H9 (cell line): ENCODE measurements at regions not wholly inside any gene's neighbourhood (a gene's known extent, or its start where the extent isn't known, plus 50 kb on each side); places are given as distances from the start of the nearest gene placed in this dataset.

Experiments used
- DNase-seq: peaks from one replicate; pipeline ENCODE4 v3.0.0-alpha.2; 2017
- H2AFZ ChIP-seq: one replicate; pipeline ENCODE4 v1.6.1; 2013; ENCODE audit warnings: mild to moderate bottlenecking, low read length, control low read depth, moderate library complexity
- H2AK5ac ChIP-seq: 2 replicates; pipeline ENCODE4 v1.6.1; 2013; ENCODE audit warnings: low read length, control low read depth, mixed read lengths; ENCODE audit not compliant: insufficient read length
- H2BK120ac ChIP-seq: one replicate; pipeline ENCODE4 v1.6.1; 2013; ENCODE audit warnings: low read depth, mild to moderate bottlenecking, low read length, control low read depth, inconsistent platforms; ENCODE audit not compliant: poor library complexity, severe bottlenecking
- H2BK12ac ChIP-seq: 2 replicates; pipeline ENCODE4 v1.6.1; 2013; ENCODE audit warnings: low read length, control low read depth, mixed read lengths, low read depth; ENCODE audit not compliant: insufficient read length
- H2BK15ac ChIP-seq: 2 replicates; pipeline ENCODE4 v1.6.1; 2013; ENCODE audit warnings: low read depth, low read length, control low read depth
- H2BK20ac ChIP-seq: one replicate; pipeline ENCODE4 v1.6.1; 2013; ENCODE audit warnings: low read depth, mild to moderate bottlenecking, low read length, control low read depth, inconsistent platforms; ENCODE audit not compliant: poor library complexity, severe bottlenecking
- H2BK5ac ChIP-seq: 2 replicates; pipeline ENCODE4 v1.6.1; 2013; ENCODE audit warnings: low read length, control low read depth, mixed read lengths; ENCODE audit not compliant: insufficient read length
- H3K14ac ChIP-seq: 2 replicates; pipeline ENCODE4 v1.6.1; 2013; ENCODE audit warnings: low read length, control low read depth; ENCODE audit not compliant: insufficient read depth
- H3K18ac ChIP-seq: 2 replicates; pipeline ENCODE4 v1.6.1; 2013; ENCODE audit warnings: low read depth, mild to moderate bottlenecking, mixed read lengths, low read length, control low read depth; ENCODE audit not compliant: insufficient read length
- H3K23ac ChIP-seq: 2 replicates; pipeline ENCODE4 v1.6.1; 2013; ENCODE audit warnings: low read length, control low read depth, mixed read lengths, low read depth; ENCODE audit not compliant: insufficient read length
- H3K23me2 ChIP-seq: 2 replicates; pipeline ENCODE4 v1.6.1; 2013; ENCODE audit warnings: low read depth, mild to moderate bottlenecking, mixed read lengths, low read length, control low read depth; ENCODE audit not compliant: insufficient read length, poor library complexity, severe bottlenecking
- H3K27ac ChIP-seq: 2 replicates; pipeline ENCODE4 v1.5.1; 2013; ENCODE audit warnings: low read length, control low read depth, mixed read lengths, low read depth; ENCODE audit not compliant: insufficient read length
- H3K27me3 ChIP-seq: 2 replicates; pipeline ENCODE4 v1.6.1; 2013; ENCODE audit warnings: low read length, control low read depth, inconsistent platforms; ENCODE audit not compliant: insufficient read depth
- H3K4ac ChIP-seq: 2 replicates; pipeline ENCODE4 v1.6.1; 2013; ENCODE audit warnings: low read depth, mild to moderate bottlenecking, control low read depth, inconsistent platforms, low read length, moderate library complexity
- H3K4me1 ChIP-seq: 2 replicates; pipeline ENCODE4 v1.6.1; 2013; ENCODE audit warnings: low read length, control low read depth, inconsistent platforms; ENCODE audit not compliant: insufficient read depth
- H3K4me2 ChIP-seq: 2 replicates; pipeline ENCODE4 v1.6.1; 2013; ENCODE audit warnings: low read length, control low read depth, mixed read lengths; ENCODE audit not compliant: insufficient read length, insufficient read depth
- H3K56ac ChIP-seq: 2 replicates; pipeline ENCODE4 v1.6.1; 2013; ENCODE audit warnings: low read depth, mild to moderate bottlenecking, mixed read lengths, low read length, control low read depth; ENCODE audit not compliant: insufficient read length
- H3K79me1 ChIP-seq: 2 replicates; pipeline ENCODE4 v1.6.1; 2013; ENCODE audit warnings: low read depth, mild to moderate bottlenecking, moderate library complexity, low read length, control low read depth, inconsistent platforms; ENCODE audit not compliant: insufficient read depth, poor library complexity, severe bottlenecking
- H3K79me2 ChIP-seq: 2 replicates; pipeline ENCODE4 v1.6.1; 2013; ENCODE audit warnings: low read length, control low read depth, inconsistent platforms; ENCODE audit not compliant: insufficient read depth
- H3K9ac ChIP-seq: 2 replicates; pipeline ENCODE4 v1.6.1; 2013; ENCODE audit warnings: low read length, control low read depth, mixed read lengths; ENCODE audit not compliant: insufficient read length; ENCODE audit errors: extremely low read depth
- H3K9me3 ChIP-seq: one replicate; pipeline ENCODE4 v1.6.1; 2013; ENCODE audit warnings: low read depth, low read length, inconsistent platforms; ENCODE audit not compliant: control insufficient read depth
- H3T11ph ChIP-seq: one replicate; pipeline ENCODE4 v1.6.1; 2013; ENCODE audit warnings: mild to moderate bottlenecking, low read length, control low read depth, inconsistent platforms
- H4K20me1 ChIP-seq: one replicate; pipeline ENCODE4 v1.6.1; 2013; ENCODE audit not compliant: control insufficient read depth, insufficient read length, insufficient read depth
- H4K5ac ChIP-seq: 2 replicates; pipeline ENCODE4 v1.6.1; 2013; ENCODE audit warnings: low read depth, mild to moderate bottlenecking, mixed read lengths, low read length, control low read depth; ENCODE audit not compliant: insufficient read length
- H4K8ac ChIP-seq: replicated peaks from 2 replicates; pipeline ENCODE4 v1.6.1; 2013; ENCODE audit warnings: low read length, control low read depth, mixed read lengths, low read depth; ENCODE audit not compliant: insufficient read length
- H4K91ac ChIP-seq: 2 replicates; pipeline ENCODE4 v1.6.1; 2013; ENCODE audit warnings: low read depth, mild to moderate bottlenecking, moderate library complexity, mixed read lengths, low read length, control low read depth; ENCODE audit not compliant: insufficient read length
- H3K27ac Mint-ChIP-seq, 3 experiments: 2 replicates in 2 of 3; 3 replicates in 1 of 3; pipeline ENCODE4 v1.8.0; 2020 to 2021; ENCODE audit warnings: mixed read lengths in 3 of 3, mild to moderate bottlenecking in 1 of 3, moderate library complexity in 1 of 3
- H3K27me3 Mint-ChIP-seq: 2 replicates; pipeline ENCODE4 v1.8.0; 2021; ENCODE audit warnings: low read depth, mild to moderate bottlenecking, moderate library complexity, mixed read lengths
- H3K36me3 Mint-ChIP-seq, 3 experiments: 2 replicates in 2 of 3; 3 replicates in 1 of 3; pipeline ENCODE4 v1.8.0; 2020 to 2021; ENCODE audit warnings: low read depth in 3 of 3, mixed read lengths in 3 of 3; ENCODE audit not compliant: insufficient read depth in 1 of 3
- H3K4me1 Mint-ChIP-seq, 2 experiments: 2 replicates each; pipeline ENCODE4 v1.8.0; 2020; ENCODE audit warnings: mixed read lengths in 2 of 2
- H3K4me3 Mint-ChIP-seq, 2 experiments: 2 replicates in 1 of 2; 3 replicates in 1 of 2; pipeline ENCODE4 v1.8.0; 2020 to 2021; ENCODE audit warnings: mild to moderate bottlenecking in 2 of 2, mixed read lengths in 2 of 2, moderate library complexity in 1 of 2
- H3K9me3 Mint-ChIP-seq, 2 experiments: 2 replicates in 1 of 2; 3 replicates in 1 of 2; pipeline ENCODE4 v1.8.0; 2020; ENCODE audit warnings: mild to moderate bottlenecking in 2 of 2, mixed read lengths in 2 of 2, moderate library complexity in 1 of 2
- WGBS: extraction: QIAGEN DNeasy Blood & Tissue Kit; methylation state at CpG from one replicate; pipeline ENCODE4 v1.1.7; 2013; ENCODE audit warnings: missing lambda C conversion rate, low lambda C conversion rate, mixed read lengths; ENCODE audit not compliant: insufficient read length; ENCODE audit errors: extremely low coverage; 5-methylcytosine and 5-hydroxymethylcytosine counted together
- TF ChIP-seq, protein P1 (sequence below): fragments of 200-600 bp; sonication (generic); conservative IDR thresholded peaks from 3 replicates; pipeline ENCODE4 v1.8.0; 2021; ENCODE audit warnings: antibody characterized with exemption, mild to moderate bottlenecking

DNA sequence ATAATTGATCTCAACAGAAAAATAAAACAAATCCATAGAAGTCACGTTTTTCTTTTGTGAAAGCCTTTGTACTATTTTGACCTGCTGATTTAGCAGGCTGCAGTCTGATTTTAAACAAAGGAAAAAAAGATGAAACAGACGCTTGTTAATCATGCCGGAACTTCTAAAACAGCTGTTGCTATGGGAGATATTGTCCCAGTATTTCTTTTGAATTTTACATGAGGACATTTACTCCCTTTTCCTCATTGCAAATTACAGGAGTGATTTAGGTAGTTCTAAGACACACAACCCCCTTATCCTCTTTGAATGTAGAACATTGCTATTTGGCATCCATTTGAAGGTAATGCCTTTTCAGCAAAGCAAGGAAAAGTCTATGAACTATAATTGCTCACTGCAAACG lies 416.1 kb downstream of the BCKDHB start:
- Histone ChIP-seq H2AK5ac (no peak overlapping the region), H2AFZ (no peak overlapping the region), H3K27me3 (no peaks in the 10 kb centered on the region), H3K23me2 (no peaks in the 10 kb centered on the region), H3K4me2 (no peak overlapping the region), H3K9me3 (no peaks in the 10 kb centered on the region), H4K91ac (no peak overlapping the region), H4K20me1 (no peaks in the 10 kb centered on the region), H2BK20ac (no peak overlapping the region), H4K5ac (no peak overlapping the region), H3K79me2 (no peaks in the 10 kb centered on the region), H3K14ac (no peak overlapping the region), H3K4ac (no peak overlapping the region), H3K23ac (no peak overlapping the region), H2BK5ac (no peak overlapping the region), H2BK120ac (no peak overlapping the region), H3K4me1 (peaks cover 2% of the 10 kb centered on the region; the same call in 1 of the 2 replicates), H3K18ac (no peak overlapping the region), H2BK12ac (no peak overlapping the region), H3K9ac (no peak overlapping the region), H3K56ac (no peak overlapping the region), H3T11ph (no peak overlapping the region), H4K8ac (no peak overlapping the region), H3K79me1 (no peaks in the 10 kb centered on the region), H2BK15ac (no peak overlapping the region), H3K27ac (no peak overlapping the region)
- WGBS, result no CpG with 5 or more reads among the region's 4 CpGs
- Mint-ChIP-seq H3K36me3 (no peaks in the 10 kb centered on the region), H3K27ac (no peak overlapping the region), H3K27me3 (no peaks in the 10 kb centered on the region), H3K4me1 (peaks cover 25 to 30% of the 10 kb centered on the region in 2 experiments), H3K9me3 (no peaks in the 10 kb centered on the region), H3K4me3 (no peak overlapping the region)
- DNase-seq, result no peak
- TF ChIP-seq, protein P1, sequence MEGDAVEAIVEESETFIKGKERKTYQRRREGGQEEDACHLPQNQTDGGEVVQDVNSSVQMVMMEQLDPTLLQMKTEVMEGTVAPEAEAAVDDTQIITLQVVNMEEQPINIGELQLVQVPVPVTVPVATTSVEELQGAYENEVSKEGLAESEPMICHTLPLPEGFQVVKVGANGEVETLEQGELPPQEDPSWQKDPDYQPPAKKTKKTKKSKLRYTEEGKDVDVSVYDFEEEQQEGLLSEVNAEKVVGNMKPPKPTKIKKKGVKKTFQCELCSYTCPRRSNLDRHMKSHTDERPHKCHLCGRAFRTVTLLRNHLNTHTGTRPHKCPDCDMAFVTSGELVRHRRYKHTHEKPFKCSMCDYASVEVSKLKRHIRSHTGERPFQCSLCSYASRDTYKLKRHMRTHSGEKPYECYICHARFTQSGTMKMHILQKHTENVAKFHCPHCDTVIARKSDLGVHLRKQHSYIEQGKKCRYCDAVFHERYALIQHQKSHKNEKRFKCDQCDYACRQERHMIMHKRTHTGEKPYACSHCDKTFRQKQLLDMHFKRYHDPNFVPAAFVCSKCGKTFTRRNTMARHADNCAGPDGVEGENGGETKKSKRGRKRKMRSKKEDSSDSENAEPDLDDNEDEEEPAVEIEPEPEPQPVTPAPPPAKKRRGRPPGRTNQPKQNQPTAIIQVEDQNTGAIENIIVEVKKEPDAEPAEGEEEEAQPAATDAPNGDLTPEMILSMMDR, result no peak
